Liver (tissue), 8 donors: ENCODE measurements at regions not wholly inside any gene's neighbourhood (a gene's known extent, or its start where the extent isn't known, plus 50 kb on each side); places are given as distances from the start of the nearest gene placed in this dataset.

ENCODE experiments used
- DNase-seq: peaks from one replicate; pipeline ENCODE4 v3.0.0-alpha.2; 2017; ENCODE audit warnings: low spot score
- H3K27ac ChIP-seq, 2 donors: one replicate each; pipeline ENCODE4 v1.7.0; 2013; ENCODE audit warnings: inconsistent platforms in 2 of 2, low read length in 2 of 2, control low read depth in 1 of 2, low read depth in 1 of 2, mild to moderate bottlenecking in 1 of 2
- H3K27me3 ChIP-seq, 4 donors: one replicate each; pipeline versions ENCODE4 v1.6.1 to v1.7.0; 2013; ENCODE audit warnings: low read length in 3 of 4, inconsistent platforms in 1 of 4, mild to moderate bottlenecking in 1 of 4, moderate library complexity in 1 of 4; ENCODE audit not compliant: control insufficient read depth in 4 of 4, insufficient read depth in 4 of 4
- H3K36me3 ChIP-seq, 4 donors: one replicate each; pipeline versions ENCODE4 v1.6.1 to v1.7.0; 2013; ENCODE audit warnings: low read length in 3 of 4, mild to moderate bottlenecking in 3 of 4, low read depth in 1 of 4, moderate library complexity in 1 of 4; ENCODE audit not compliant: control insufficient read depth in 4 of 4, insufficient read depth in 3 of 4
- H3K4me1 ChIP-seq, 4 donors: one replicate each; pipeline versions ENCODE4 v1.6.1 to v1.7.0; 2013; ENCODE audit warnings: low read length in 3 of 4, mild to moderate bottlenecking in 3 of 4, moderate library complexity in 1 of 4; ENCODE audit not compliant: control insufficient read depth in 4 of 4, insufficient read depth in 4 of 4
- H3K4me3 ChIP-seq, 3 donors: one replicate each; pipeline versions ENCODE4 v1.6.1 to v1.7.0; 2013; ENCODE audit warnings: low read length in 3 of 3, control low read depth in 1 of 3, low read depth in 1 of 3, mild to moderate bottlenecking in 1 of 3
- H3K9ac ChIP-seq, 2 donors: one replicate each; pipeline ENCODE4 v1.7.0; 2013; ENCODE audit warnings: low read length in 2 of 2, mild to moderate bottlenecking in 2 of 2, moderate library complexity in 2 of 2, control low read depth in 1 of 2, low read depth in 1 of 2
- H3K9me3 ChIP-seq, 4 donors: one replicate each; pipeline versions ENCODE4 v1.6.1 to v1.7.0; 2013; ENCODE audit warnings: low read length in 3 of 4; ENCODE audit not compliant: control insufficient read depth in 4 of 4
- ATF3 ChIP-seq: IDR thresholded peaks from 2 replicates; pipeline ENCODE4 v1.6.1; 2016; ENCODE audit warnings: antibody characterized with exemption
- CTCF ChIP-seq: fragments of 150-350 bp; IDR thresholded peaks from 2 replicates; pipeline ENCODE4 v1.5.1; 2017; ENCODE audit warnings: improper control_type of control experiment, low read depth, low read length; ENCODE audit not compliant: missing input control
- EGR1 ChIP-seq, 2 donors: IDR thresholded peaks; 2 replicates each; pipeline ENCODE4 v1.6.1; 2016 to 2018; ENCODE audit warnings: antibody characterized with exemption in 2 of 2, low read depth in 2 of 2
- FOXA1 ChIP-seq: IDR thresholded peaks from 2 replicates; pipeline ENCODE4 v1.6.1; 2016; ENCODE audit warnings: antibody characterized with exemption
- FOXA2 ChIP-seq: IDR thresholded peaks from 2 replicates; pipeline ENCODE4 v1.6.1; 2016; ENCODE audit warnings: antibody characterized with exemption
- GABPA ChIP-seq, 2 donors: IDR thresholded peaks in 1 of 2; conservative IDR thresholded peaks in 1 of 2; 2 replicates each; pipeline ENCODE4 v1.6.1; 2016; ENCODE audit warnings: antibody characterized with exemption in 2 of 2, mild to moderate bottlenecking in 1 of 2, moderate library complexity in 1 of 2
- HNF4A ChIP-seq, 2 donors: conservative IDR thresholded peaks; 2 replicates each; pipeline ENCODE4 v1.6.1; 2016; ENCODE audit warnings: antibody characterized with exemption in 2 of 2, mild to moderate bottlenecking in 2 of 2
- HNF4G ChIP-seq: IDR thresholded peaks from 2 replicates; pipeline ENCODE4 v1.6.1; 2016; ENCODE audit warnings: antibody characterized with exemption
- JUND ChIP-seq, 2 donors: IDR thresholded peaks; 2 replicates each; pipeline ENCODE4 v1.6.1; 2016; ENCODE audit warnings: antibody characterized with exemption in 2 of 2
- NR2F2 ChIP-seq: IDR thresholded peaks from 2 replicates; pipeline ENCODE4 v1.6.1; 2016; ENCODE audit warnings: antibody characterized with exemption
- RAD21 ChIP-seq, 2 donors: IDR thresholded peaks; 2 replicates each; pipeline ENCODE4 v1.6.1; 2016; ENCODE audit warnings: antibody characterized with exemption in 2 of 2, mild to moderate bottlenecking in 2 of 2
- RXRA ChIP-seq, 2 donors: IDR thresholded peaks; 2 replicates each; pipeline ENCODE4 v1.6.1; 2017 to 2018; ENCODE audit warnings: antibody characterized with exemption in 2 of 2, mild to moderate bottlenecking in 1 of 2
- SP1 ChIP-seq: IDR thresholded peaks from 2 replicates; pipeline ENCODE4 v1.6.1; 2018; ENCODE audit warnings: antibody characterized with exemption, mild to moderate bottlenecking
- TAF1 ChIP-seq: conservative IDR thresholded peaks from 2 replicates; pipeline ENCODE4 v1.6.1; 2016; ENCODE audit warnings: antibody characterized with exemption, mild to moderate bottlenecking
- YY1 ChIP-seq: IDR thresholded peaks from 2 replicates; pipeline ENCODE4 v1.6.1; 2016; ENCODE audit warnings: antibody characterized with exemption, mild to moderate bottlenecking
- ZBTB33 ChIP-seq: IDR thresholded peaks from 2 replicates; pipeline ENCODE4 v1.6.1; 2016; ENCODE audit warnings: antibody characterized with exemption
- WGBS: extraction: QIAGEN DNeasy Blood & Tissue Kit; methylation state at CpG from one replicate; pipeline ENCODE4 v1.1.7; 2013; 5-methylcytosine and 5-hydroxymethylcytosine counted together
- TF ChIP-seq, protein P1 (sequence below): IDR thresholded peaks from 2 replicates; pipeline ENCODE4 v1.6.1; 2016; ENCODE audit warnings: antibody characterized with exemption
- TF ChIP-seq, protein P2 (sequence below): IDR thresholded peaks from 2 replicates; pipeline ENCODE4 v1.6.1; 2016; ENCODE audit warnings: antibody characterized with exemption, mild to moderate bottlenecking
- donor health status: healthy.
- donor health status: healthy.
- donor health status: healthy.
- donor health status: healthy.
- donor health status: healthy.

DNA sequence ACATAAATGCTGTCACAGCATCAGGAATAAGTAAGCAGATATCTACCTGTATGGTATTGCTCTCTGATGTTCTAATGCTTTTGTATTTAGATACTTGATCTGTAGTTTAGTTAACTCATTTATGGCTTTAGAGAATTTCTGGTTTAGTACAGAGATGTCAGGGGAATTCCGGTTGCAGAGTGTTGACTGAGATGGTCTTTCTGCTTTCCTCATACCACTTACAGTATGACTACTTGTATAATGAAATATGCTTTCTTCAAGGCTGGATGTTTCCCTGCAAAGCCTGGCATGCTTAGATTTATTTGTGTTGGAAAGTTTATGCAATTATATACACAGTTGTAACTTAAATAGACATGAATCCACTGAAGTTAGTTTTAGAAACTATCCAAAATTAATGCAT is 278.4 kb downstream of the CDH26 start:
- no peak overlapping the region for H3K9ac ChIP-seq
- H3K4me1 ChIP-seq = no peaks in the 10 kb centered on the region
- H3K9me3 ChIP-seq = peaks cover 0 to 2% (median 0%) of the 10 kb centered on the region in 4 donors
- no peak overlapping the region for H3K4me3 ChIP-seq
- DNase-seq = no peak
- 79% methylated on average over 1 of the region's 1 CpG for WGBS
- no peak for TF ChIP-seq RXRA (IDR thresholded peaks at IDR 0.05)
- no peak for TF ChIP-seq NR2F2
- no peak for TF ChIP-seq RAD21 (IDR thresholded peaks at IDR 0.05)
- no peak for TF ChIP-seq HNF4A (conservative IDR thresholded peaks at IDR 0.05)
- no peak for TF ChIP-seq TAF1
- TF ChIP-seq, protein P1, sequence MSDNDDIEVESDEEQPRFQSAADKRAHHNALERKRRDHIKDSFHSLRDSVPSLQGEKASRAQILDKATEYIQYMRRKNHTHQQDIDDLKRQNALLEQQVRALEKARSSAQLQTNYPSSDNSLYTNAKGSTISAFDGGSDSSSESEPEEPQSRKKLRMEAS = no peak
- no peak for TF ChIP-seq GABPA (IDR thresholded peaks at IDR 0.05 in 1 of 2, conservative IDR thresholded peaks at IDR 0.05 in 1 of 2)
- TF ChIP-seq ZBTB33 = no peak
- TF ChIP-seq CTCF = no peak
- TF ChIP-seq EGR1 (IDR thresholded peaks at IDR 0.05; ENCODE audit: low read depth in 2 of 2) = no peak
- no peak for TF ChIP-seq JUND (IDR thresholded peaks at IDR 0.05)
- TF ChIP-seq, protein P2, sequence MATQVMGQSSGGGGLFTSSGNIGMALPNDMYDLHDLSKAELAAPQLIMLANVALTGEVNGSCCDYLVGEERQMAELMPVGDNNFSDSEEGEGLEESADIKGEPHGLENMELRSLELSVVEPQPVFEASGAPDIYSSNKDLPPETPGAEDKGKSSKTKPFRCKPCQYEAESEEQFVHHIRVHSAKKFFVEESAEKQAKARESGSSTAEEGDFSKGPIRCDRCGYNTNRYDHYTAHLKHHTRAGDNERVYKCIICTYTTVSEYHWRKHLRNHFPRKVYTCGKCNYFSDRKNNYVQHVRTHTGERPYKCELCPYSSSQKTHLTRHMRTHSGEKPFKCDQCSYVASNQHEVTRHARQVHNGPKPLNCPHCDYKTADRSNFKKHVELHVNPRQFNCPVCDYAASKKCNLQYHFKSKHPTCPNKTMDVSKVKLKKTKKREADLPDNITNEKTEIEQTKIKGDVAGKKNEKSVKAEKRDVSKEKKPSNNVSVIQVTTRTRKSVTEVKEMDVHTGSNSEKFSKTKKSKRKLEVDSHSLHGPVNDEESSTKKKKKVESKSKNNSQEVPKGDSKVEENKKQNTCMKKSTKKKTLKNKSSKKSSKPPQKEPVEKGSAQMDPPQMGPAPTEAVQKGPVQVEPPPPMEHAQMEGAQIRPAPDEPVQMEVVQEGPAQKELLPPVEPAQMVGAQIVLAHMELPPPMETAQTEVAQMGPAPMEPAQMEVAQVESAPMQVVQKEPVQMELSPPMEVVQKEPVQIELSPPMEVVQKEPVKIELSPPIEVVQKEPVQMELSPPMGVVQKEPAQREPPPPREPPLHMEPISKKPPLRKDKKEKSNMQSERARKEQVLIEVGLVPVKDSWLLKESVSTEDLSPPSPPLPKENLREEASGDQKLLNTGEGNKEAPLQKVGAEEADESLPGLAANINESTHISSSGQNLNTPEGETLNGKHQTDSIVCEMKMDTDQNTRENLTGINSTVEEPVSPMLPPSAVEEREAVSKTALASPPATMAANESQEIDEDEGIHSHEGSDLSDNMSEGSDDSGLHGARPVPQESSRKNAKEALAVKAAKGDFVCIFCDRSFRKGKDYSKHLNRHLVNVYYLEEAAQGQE = no peak
- TF ChIP-seq SP1 = no peak
- TF ChIP-seq YY1 = no peak
- no peak for TF ChIP-seq FOXA2
- TF ChIP-seq ATF3 = no peak
- TF ChIP-seq FOXA1 = no peak
- TF ChIP-seq HNF4G = no peak
- no peaks in the 10 kb centered on the region for H3K36me3 ChIP-seq
- no peaks in the 10 kb centered on the region for H3K27me3 ChIP-seq
- no peak overlapping the region for H3K27ac ChIP-seq
